ENCODE measurements at regions not wholly inside any gene's neighbourhood (a gene's known extent, or its start where the extent isn't known, plus 50 kb on each side); places are given as distances from the start of the nearest gene placed in this dataset.

DNA sequence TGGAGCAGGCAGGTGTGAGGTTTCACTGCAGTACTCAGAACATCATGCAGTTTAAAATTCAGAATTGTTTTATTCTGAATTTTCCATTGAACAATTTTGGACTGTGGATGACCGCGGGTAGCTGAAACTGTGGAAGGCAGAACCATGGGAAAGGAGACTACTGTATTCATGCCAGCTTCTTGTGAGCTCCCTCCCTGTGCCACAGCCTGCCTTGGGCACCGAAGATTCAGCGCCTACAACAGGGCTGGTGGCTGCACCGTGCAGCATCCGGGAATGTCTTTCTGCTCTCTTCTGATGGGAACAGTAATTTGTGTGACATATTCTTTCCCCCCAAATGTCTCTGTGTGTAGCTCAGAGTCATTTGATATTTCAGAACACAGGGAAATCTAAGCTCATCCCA, 118.5 kb upstream of the NKX1-1 start:
- TF ChIP-seq, protein P1, sequence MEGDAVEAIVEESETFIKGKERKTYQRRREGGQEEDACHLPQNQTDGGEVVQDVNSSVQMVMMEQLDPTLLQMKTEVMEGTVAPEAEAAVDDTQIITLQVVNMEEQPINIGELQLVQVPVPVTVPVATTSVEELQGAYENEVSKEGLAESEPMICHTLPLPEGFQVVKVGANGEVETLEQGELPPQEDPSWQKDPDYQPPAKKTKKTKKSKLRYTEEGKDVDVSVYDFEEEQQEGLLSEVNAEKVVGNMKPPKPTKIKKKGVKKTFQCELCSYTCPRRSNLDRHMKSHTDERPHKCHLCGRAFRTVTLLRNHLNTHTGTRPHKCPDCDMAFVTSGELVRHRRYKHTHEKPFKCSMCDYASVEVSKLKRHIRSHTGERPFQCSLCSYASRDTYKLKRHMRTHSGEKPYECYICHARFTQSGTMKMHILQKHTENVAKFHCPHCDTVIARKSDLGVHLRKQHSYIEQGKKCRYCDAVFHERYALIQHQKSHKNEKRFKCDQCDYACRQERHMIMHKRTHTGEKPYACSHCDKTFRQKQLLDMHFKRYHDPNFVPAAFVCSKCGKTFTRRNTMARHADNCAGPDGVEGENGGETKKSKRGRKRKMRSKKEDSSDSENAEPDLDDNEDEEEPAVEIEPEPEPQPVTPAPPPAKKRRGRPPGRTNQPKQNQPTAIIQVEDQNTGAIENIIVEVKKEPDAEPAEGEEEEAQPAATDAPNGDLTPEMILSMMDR (IDR thresholded peaks at IDR 0.05; ENCODE audit: insufficient read depth, low read depth, low read length) = no peak
- TF ChIP-seq EZH2 (IDR thresholded peaks at IDR 0.05; ENCODE audit: insufficient read depth, low read length) = no peak

Measured in astrocyte (in vitro differentiated cells and primary cell).